Heart left ventricle (tissue), 13 donors: ENCODE measurements at regions not wholly inside any gene's neighbourhood (a gene's known extent, or its start where the extent isn't known, plus 50 kb on each side); places are given as distances from the start of the nearest gene placed in this dataset.

Source experiments
- CTCF ChIP-seq, 12 donors: fragments of 200-600 bp; sonication (generic) in 4 of 12; IDR thresholded peaks; one replicate each; pipeline versions ENCODE4 v1.5.0 to v1.8.0; 2018 to 2022; ENCODE audit warnings: antibody characterized with exemption in 12 of 12, mild to moderate bottlenecking in 5 of 12
- POLR2A ChIP-seq, 2 donors: fragments of 450-650 bp; IDR thresholded peaks; one replicate each; pipeline ENCODE4 v1.6.1; 2017; ENCODE audit warnings: antibody characterized with exemption in 2 of 2, mild to moderate bottlenecking in 2 of 2, moderate library complexity in 2 of 2
- donor health status: ischemic (EF 13 %, LVEDD 7.1; RV severe dilation, severe dysfunction).
- donor health status: DM: no; HTN: yes; CAD: no.
- donor health status: DM: no; HTN: no; CAD: no.
- donor health status: ischemic (EF 25% LVEDD 6.9; RV normal size, moderate dysfunction).
- donor health status: ischemic (EF 25% LVEDD 5.7; RV mildly dilated, moderate dysfunction).
- donor health status: ischemic (EF 35%, LVEDD 5.7; RV mildly dilated, moderate dysfunction).
- donor health status: nonischemic (EF 11% LVEDD 7.7; RV severe dilation, severe dysfunction).
- donor health status: DM: yes; HTN: yes; CAD: no.
- donor health status: PGD.
- donor health status: ischemic (EF 29% LVEDD 5.4; RV normal size, mild dysfunction).
- donor health status: nonischemic (EF 23%, LVEDD 6.1; RV moderate dilation, normal function).

- TF ChIP-seq POLR2A (IDR thresholded peaks at IDR 0.05) = no peak
- no peak for TF ChIP-seq CTCF (IDR thresholded peaks at IDR 0.05)
Observed at GRCh38 chr17:37849617-37849972, 74.6 kb upstream of the TBC1D3K start.
